ENCODE measurements at regions not wholly inside any gene's neighbourhood (a gene's known extent, or its start where the extent isn't known, plus 50 kb on each side); places are given as distances from the start of the nearest gene placed in this dataset.

DNA sequence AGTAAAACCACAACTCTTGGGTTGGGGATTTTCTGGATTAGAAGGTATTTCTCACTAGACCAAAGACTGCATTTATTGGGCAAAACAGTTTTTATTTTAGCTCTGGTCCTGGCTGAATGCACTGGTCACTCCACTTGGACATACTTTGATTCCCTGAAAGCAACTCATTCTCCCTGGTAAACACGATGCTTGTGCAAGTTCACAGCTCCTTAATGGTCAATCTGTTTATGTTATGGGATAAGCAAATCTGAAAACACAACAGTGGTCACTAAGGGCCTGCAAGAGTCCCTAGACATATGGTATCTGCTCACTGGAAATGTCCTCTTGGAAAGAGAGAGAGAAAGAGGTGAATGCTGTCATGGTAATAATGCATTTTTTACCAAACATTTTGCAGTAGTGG lies 559.8 kb downstream of the CDH26 start:
- no peak for DNase-seq (ENCODE audit: low read depth in 1 of 2, low spot score in 1 of 2)
- TF ChIP-seq SPI1 (IDR thresholded peaks at IDR 0.05; ENCODE audit: borderline replicate concordance, low read depth) (no peak), POLR2AphosphoS5 (IDR thresholded peaks at IDR 0.05; ENCODE audit: low read depth) (no peak), GABPA (IDR thresholded peaks at IDR 0.05; ENCODE audit: low read depth) (no peak)
- TF ChIP-seq, protein P1, sequence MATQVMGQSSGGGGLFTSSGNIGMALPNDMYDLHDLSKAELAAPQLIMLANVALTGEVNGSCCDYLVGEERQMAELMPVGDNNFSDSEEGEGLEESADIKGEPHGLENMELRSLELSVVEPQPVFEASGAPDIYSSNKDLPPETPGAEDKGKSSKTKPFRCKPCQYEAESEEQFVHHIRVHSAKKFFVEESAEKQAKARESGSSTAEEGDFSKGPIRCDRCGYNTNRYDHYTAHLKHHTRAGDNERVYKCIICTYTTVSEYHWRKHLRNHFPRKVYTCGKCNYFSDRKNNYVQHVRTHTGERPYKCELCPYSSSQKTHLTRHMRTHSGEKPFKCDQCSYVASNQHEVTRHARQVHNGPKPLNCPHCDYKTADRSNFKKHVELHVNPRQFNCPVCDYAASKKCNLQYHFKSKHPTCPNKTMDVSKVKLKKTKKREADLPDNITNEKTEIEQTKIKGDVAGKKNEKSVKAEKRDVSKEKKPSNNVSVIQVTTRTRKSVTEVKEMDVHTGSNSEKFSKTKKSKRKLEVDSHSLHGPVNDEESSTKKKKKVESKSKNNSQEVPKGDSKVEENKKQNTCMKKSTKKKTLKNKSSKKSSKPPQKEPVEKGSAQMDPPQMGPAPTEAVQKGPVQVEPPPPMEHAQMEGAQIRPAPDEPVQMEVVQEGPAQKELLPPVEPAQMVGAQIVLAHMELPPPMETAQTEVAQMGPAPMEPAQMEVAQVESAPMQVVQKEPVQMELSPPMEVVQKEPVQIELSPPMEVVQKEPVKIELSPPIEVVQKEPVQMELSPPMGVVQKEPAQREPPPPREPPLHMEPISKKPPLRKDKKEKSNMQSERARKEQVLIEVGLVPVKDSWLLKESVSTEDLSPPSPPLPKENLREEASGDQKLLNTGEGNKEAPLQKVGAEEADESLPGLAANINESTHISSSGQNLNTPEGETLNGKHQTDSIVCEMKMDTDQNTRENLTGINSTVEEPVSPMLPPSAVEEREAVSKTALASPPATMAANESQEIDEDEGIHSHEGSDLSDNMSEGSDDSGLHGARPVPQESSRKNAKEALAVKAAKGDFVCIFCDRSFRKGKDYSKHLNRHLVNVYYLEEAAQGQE (IDR thresholded peaks at IDR 0.05; ENCODE audit: insufficient replicate concordance, low read depth): no peak
- TF ChIP-seq, protein P2, sequence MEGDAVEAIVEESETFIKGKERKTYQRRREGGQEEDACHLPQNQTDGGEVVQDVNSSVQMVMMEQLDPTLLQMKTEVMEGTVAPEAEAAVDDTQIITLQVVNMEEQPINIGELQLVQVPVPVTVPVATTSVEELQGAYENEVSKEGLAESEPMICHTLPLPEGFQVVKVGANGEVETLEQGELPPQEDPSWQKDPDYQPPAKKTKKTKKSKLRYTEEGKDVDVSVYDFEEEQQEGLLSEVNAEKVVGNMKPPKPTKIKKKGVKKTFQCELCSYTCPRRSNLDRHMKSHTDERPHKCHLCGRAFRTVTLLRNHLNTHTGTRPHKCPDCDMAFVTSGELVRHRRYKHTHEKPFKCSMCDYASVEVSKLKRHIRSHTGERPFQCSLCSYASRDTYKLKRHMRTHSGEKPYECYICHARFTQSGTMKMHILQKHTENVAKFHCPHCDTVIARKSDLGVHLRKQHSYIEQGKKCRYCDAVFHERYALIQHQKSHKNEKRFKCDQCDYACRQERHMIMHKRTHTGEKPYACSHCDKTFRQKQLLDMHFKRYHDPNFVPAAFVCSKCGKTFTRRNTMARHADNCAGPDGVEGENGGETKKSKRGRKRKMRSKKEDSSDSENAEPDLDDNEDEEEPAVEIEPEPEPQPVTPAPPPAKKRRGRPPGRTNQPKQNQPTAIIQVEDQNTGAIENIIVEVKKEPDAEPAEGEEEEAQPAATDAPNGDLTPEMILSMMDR (IDR thresholded peaks at IDR 0.05; ENCODE audit: insufficient read depth, low read length): no peak
- Histone ChIP-seq H3K27me3 (ENCODE audit: insufficient read depth, poor library complexity, severe bottlenecking) (peaks cover 7% of the 10 kb centered on the region), H3K4me3 (replicated peaks; ENCODE audit: insufficient read depth, low read length) (no peak overlapping the region), H3K27ac (replicated peaks) (no peak overlapping the region)

DNA sequence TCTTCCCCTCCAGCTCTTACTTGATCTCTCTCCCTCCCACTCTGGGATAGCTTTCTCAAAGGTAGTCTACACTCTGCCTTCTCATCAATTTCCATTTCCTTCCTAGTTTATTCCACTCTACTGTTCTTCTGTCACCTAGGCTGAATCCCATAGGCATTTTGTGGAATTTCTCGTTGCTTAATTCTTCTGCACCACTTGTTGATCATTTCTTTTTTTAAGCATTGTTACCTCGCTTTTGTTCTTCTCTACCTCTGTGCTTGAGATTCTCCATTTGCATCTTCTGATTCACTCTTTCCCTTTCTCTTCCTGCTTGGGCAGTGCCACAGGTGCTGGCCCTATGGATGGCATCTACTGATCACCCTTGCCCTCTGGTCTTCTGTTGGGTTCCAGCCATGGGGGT lies 567.2 kb downstream of the CDH26 start:
- H3K4me3 ChIP-seq (replicated peaks; ENCODE audit: insufficient read depth, low read length): no peak overlapping the region
- TF ChIP-seq GABPA (IDR thresholded peaks at IDR 0.05; ENCODE audit: low read depth) (no peak), SPI1 (IDR thresholded peaks at IDR 0.05; ENCODE audit: borderline replicate concordance, low read depth) (no peak), POLR2AphosphoS5 (IDR thresholded peaks at IDR 0.05; ENCODE audit: low read depth) (no peak)
- TF ChIP-seq, protein P1 (IDR thresholded peaks at IDR 0.05; ENCODE audit: insufficient replicate concordance, low read depth): no peak
- TF ChIP-seq, protein P2 (IDR thresholded peaks at IDR 0.05; ENCODE audit: insufficient read depth, low read length): no peak
- no peak overlapping the region for H3K27ac ChIP-seq (replicated peaks)
- no peaks in the 10 kb centered on the region for H3K27me3 ChIP-seq (ENCODE audit: insufficient read depth, poor library complexity, severe bottlenecking)
- DNase-seq (ENCODE audit: low read depth in 1 of 2, low spot score in 1 of 2): no peak

DNA sequence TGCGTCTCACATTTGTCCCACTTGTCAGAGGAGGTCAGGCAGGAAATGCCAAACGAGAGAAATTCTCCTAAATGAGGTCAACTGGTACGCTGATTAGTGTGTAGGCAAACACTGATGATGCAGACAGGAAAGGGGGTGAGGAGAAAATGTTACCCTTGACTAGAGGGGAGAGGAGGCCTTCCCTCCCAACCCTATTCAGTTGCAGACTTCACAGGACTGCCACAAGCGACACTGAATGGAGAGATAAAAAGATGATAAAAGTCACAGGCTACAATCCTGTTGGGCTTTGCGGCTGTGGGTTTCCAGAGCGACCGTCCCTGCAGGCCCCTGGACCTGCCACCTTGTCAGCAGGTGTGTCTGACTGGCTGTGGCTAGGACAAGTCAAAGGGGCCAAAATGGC lies 569.4 kb downstream of the CDH26 start:
- Histone ChIP-seq H3K27me3 (ENCODE audit: insufficient read depth, poor library complexity, severe bottlenecking) (no peaks in the 10 kb centered on the region), H3K4me3 (replicated peaks; ENCODE audit: insufficient read depth, low read length) (no peak overlapping the region), H3K27ac (replicated peaks) (no peak overlapping the region)
- DNase-seq (ENCODE audit: low read depth in 1 of 2, low spot score in 1 of 2): no peak
- no peak for TF ChIP-seq SPI1 (IDR thresholded peaks at IDR 0.05; ENCODE audit: borderline replicate concordance, low read depth)
- TF ChIP-seq, protein P2 (IDR thresholded peaks at IDR 0.05; ENCODE audit: insufficient read depth, low read length): no peak
- TF ChIP-seq GABPA (IDR thresholded peaks at IDR 0.05; ENCODE audit: low read depth): no peak

DNA sequence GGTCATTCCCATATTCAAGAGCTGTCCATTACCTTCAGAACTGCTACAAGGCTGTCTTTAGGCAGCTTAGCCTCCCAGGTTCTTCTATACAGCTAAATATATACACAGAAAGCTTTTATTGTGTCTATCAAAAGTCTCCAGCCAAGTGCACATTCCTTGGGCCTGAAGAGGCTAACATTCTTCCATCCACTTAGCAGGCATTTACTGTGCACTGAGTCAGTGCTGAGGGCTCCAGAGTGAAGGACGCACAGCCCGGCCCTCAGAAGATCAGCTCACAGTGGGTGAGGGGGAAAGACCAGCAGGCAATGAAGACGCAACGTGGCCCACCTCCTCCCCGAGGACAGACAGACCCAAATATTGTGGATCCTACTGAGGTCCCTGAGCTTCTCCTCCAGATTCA lies 569.9 kb downstream of the CDH26 start:
- TF ChIP-seq GABPA (IDR thresholded peaks at IDR 0.05; ENCODE audit: low read depth): no peak
- TF ChIP-seq, protein P1 (IDR thresholded peaks at IDR 0.05; ENCODE audit: insufficient replicate concordance, low read depth): no peak
- Histone ChIP-seq H3K4me3 (replicated peaks; ENCODE audit: insufficient read depth, low read length) (no peak overlapping the region), H3K27ac (replicated peaks) (no peak overlapping the region), H3K27me3 (ENCODE audit: insufficient read depth, poor library complexity, severe bottlenecking) (no peaks in the 10 kb centered on the region)
- DNase-seq (ENCODE audit: low read depth in 1 of 2, low spot score in 1 of 2): no peak

Measured in HL-60 (cell line).